ENCODE measurements at regions not wholly inside any gene's neighbourhood (a gene's known extent, or its start where the extent isn't known, plus 50 kb on each side); places are given as distances from the start of the nearest gene placed in this dataset.
"Not testable (repeated sequence)": the region's sequence is repeated elsewhere in the genome, so short reads cannot be mapped to it uniquely, and the experiment has no call there.

DNA sequence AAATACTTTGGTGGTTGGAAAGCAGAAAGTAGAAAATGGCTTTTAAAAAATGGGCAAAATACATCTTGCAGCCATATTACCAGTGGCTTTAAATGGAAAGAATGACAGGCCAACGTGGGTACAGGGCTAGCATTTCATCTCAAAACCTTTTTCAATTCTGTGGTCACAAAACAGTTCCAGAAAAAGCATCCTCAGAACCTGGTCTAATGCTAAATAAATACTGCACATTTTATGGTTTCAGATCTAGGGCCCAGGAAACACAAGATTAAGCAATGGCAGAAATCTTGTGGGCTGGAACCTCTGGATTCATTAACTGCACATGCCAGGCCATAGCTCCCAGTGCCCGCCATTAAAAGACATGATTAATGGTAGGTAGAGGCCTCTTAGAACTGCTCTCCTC is 470.2 kb upstream of the RASGRP1 start:
- TF ChIP-seq, protein P1, sequence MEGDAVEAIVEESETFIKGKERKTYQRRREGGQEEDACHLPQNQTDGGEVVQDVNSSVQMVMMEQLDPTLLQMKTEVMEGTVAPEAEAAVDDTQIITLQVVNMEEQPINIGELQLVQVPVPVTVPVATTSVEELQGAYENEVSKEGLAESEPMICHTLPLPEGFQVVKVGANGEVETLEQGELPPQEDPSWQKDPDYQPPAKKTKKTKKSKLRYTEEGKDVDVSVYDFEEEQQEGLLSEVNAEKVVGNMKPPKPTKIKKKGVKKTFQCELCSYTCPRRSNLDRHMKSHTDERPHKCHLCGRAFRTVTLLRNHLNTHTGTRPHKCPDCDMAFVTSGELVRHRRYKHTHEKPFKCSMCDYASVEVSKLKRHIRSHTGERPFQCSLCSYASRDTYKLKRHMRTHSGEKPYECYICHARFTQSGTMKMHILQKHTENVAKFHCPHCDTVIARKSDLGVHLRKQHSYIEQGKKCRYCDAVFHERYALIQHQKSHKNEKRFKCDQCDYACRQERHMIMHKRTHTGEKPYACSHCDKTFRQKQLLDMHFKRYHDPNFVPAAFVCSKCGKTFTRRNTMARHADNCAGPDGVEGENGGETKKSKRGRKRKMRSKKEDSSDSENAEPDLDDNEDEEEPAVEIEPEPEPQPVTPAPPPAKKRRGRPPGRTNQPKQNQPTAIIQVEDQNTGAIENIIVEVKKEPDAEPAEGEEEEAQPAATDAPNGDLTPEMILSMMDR (IDR thresholded peaks at IDR 0.05) = no peak
- Histone ChIP-seq H3K9me3 (no peaks in the 10 kb centered on the region), H3K36me3 (no peaks in the 10 kb centered on the region), H3K4me1 (peaks cover 0 to 7% (median 0%) of the 10 kb centered on the region in 4 donors), H3K27me3 (no peaks in the 10 kb centered on the region), H3K4me3 (no peak overlapping the region), H3K27ac (no peak overlapping the region)
- no peak for DNase-seq
- intact Hi-C loops (cut with DNase I; ENCODE audit: low total_unique reads) = no loop called here

DNA sequence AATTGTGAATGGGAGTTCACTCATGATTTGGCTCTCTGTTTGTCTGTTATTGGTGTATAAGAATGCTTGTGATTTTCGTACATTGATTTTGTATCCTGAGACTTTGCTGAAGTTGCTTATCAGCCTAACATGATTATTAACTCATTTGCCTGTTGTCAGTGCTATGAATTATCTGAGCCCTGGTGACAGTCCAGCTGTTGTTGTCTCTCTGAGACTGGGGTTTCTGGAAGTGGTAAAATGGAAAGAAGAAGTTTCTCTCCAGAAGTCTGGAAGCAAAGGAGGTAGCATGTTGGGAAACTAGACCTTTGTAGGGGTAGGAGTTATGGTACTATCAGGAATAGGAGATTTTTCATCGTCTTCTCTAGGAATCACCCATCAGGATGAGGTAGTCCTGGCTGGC is 473.0 kb upstream of the RASGRP1 start:
- H3K27me3 ChIP-seq; H3K4me1 ChIP-seq; H3K27ac ChIP-seq; intact Hi-C loops (cut with DNase I; ENCODE audit: low total_unique reads); H3K9me3 ChIP-seq; H3K36me3 ChIP-seq; DNase-seq; H3K4me3 ChIP-seq: not testable (repeated sequence)

DNA sequence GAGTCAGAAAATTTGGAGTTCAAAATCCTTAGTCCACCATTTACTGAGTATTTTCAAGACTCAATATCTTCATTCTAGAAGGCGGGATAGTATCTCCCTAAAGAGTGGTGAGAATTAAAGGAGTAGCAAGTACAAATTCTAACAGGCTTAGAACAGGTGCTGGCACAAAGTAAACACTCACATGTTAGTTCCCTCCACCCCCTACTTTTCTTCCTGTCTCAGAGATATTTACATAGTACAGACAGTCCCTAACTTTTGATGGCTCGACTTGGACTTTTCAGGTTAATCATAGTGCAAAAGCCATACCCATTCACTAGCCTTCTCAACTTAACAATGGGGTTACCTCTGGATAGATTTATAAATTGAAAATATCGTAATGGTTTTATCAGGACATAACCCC is 476.2 kb upstream of the RASGRP1 start:
- intact Hi-C loops (cut with DNase I; ENCODE audit: low total_unique reads) = no loop called here
- H3K4me1 ChIP-seq = no peaks in the 10 kb centered on the region
- DNase-seq = no peak
- H3K4me3 ChIP-seq = no peak overlapping the region
- H3K36me3 ChIP-seq = no peaks in the 10 kb centered on the region
- H3K9me3 ChIP-seq = no peaks in the 10 kb centered on the region
- H3K27ac ChIP-seq = no peak overlapping the region
- H3K27me3 ChIP-seq = no peaks in the 10 kb centered on the region
- TF ChIP-seq, protein P1 (IDR thresholded peaks at IDR 0.05) = no peak

DNA sequence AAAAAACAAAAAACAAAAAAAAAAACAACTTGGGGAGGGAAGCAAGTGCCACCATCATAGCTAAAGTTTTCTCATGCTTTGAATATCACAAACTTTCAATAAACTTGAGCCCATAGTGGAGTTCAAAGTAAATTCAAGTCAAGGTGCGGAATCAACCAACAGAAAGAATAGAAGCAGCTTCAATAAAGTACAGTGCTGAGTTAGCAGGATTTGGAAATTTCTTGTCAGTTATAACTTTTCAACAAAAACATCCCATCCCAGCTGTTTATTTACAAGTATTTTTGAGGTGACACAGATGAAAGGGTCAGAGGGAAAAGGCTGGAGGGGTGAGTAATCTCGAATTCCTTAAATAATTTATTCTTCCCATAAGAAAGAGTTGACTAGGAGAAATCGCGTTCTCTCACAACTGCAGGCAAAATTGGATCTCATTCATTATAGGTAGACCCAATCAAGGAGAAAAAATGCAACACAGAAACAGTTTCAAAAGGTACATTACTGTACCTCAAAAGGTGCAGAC is 477.4 kb upstream of the RASGRP1 start:
- intact Hi-C loops (cut with DNase I; ENCODE audit: low total_unique reads) = no loop called here
- H3K36me3 ChIP-seq = no peaks in the 10 kb centered on the region
- H3K27ac ChIP-seq = no peak overlapping the region
- H3K4me3 ChIP-seq = no peak overlapping the region
- no peaks in the 10 kb centered on the region for H3K27me3 ChIP-seq
- H3K9me3 ChIP-seq = no peaks in the 10 kb centered on the region
- H3K4me1 ChIP-seq = no peaks in the 10 kb centered on the region
- TF ChIP-seq, protein P1 (IDR thresholded peaks at IDR 0.05) = no peak
- DNase-seq = no peak

DNA sequence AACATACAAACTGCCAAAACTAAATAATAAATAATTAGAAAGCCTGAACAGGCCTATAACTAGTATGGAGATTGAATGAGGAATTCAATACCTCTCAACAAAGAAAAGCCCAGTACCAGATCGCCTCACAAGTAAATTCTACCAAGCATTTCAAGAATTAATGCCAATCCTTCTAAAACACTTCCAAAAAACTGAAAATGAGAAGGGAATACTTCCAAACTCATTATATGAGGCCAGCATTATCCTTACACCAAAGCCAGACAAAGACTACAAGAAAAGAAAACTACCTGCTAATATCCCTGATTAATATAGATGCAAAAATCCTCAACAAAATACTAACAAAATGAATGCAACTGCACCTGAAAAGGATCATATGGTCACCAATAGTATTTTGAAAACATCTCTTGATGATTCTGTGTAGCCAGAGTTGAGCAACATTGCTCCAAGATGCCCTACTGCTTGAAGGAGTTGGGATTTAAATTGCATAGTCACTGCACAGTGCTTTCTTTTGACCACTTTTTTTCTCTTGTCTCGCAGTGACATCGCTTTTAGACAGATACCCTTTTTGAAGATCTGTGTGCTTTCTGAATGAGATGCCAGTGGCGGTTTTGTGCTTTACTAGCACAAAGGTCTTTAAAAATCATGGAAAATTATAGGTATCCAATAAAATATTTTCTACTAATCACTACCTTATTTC is 487.2 kb upstream of the RASGRP1 start:
- no peaks in the 10 kb centered on the region for H3K36me3 ChIP-seq
- DNase-seq = no peak
- H3K27ac ChIP-seq = no peak overlapping the region
- peaks cover 5 to 14% (median 9%) of the 10 kb centered on the region in 3 donors for H3K9me3 ChIP-seq
- H3K27me3 ChIP-seq = no peaks in the 10 kb centered on the region
- TF ChIP-seq, protein P1 (IDR thresholded peaks at IDR 0.05) = no peak
- intact Hi-C loops (cut with DNase I; ENCODE audit: low total_unique reads) = no loop called here
- H3K4me3 ChIP-seq = no peak overlapping the region
- no peaks in the 10 kb centered on the region for H3K4me1 ChIP-seq

DNA sequence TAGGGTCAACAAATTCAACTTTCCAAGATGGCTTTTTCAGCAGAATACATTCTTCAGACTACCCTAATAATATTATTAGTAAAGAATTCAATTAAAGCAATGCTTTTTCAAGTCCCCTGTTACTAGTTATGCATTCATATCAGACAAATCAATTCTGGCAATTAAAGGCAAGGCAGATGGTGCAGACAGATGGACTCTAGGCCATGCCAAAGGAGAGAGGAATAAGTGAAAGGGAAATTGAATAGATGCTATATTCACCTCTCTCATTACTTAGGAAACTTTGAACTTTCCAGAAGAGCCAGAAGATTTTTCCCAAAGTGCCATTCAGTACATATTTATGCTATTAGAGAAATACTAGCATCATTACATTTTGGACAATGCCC is 487.7 kb upstream of the RASGRP1 start:
- H3K27me3 ChIP-seq = no peaks in the 10 kb centered on the region
- H3K36me3 ChIP-seq = no peaks in the 10 kb centered on the region
- TF ChIP-seq, protein P1 (IDR thresholded peaks at IDR 0.05) = no peak
- intact Hi-C loops (cut with DNase I; ENCODE audit: low total_unique reads) = no loop called here
- H3K4me3 ChIP-seq = no peak overlapping the region
- H3K4me1 ChIP-seq = no peaks in the 10 kb centered on the region
- peaks cover 5 to 14% (median 9%) of the 10 kb centered on the region in 3 donors for H3K9me3 ChIP-seq
- no peak for DNase-seq
- no peak overlapping the region for H3K27ac ChIP-seq
